HEK293 (cell line): ENCODE measurements at regions not wholly inside any gene's neighbourhood (a gene's known extent, or its start where the extent isn't known, plus 50 kb on each side); places are given as distances from the start of the nearest gene placed in this dataset.

Experiments used
- CTCF ChIA-PET: fragments of 350-600 bp; formaldehyde crosslinking; extraction: SDS; loops from one replicate; lab custom pipeline; 2021; ENCODE audit warnings: antibody characterized with exemption; lab: Yijun Ruan, JAX
- POLR2A ChIA-PET: fragments of 300-600 bp; formaldehyde crosslinking; extraction: SDS; loops from one replicate; lab custom pipeline; 2020; ENCODE audit warnings: antibody characterized with exemption, inconsistent platforms; lab: Yijun Ruan, JAX
- H3K27ac ChIP-seq: fragments of 200-500 bp; sonication (Bioruptor generic); 2 replicates; pipeline ENCODE4 v1.5.1; 2014; ENCODE audit warnings: low read depth, low read length, control low read depth, inconsistent platforms; ENCODE audit errors: extremely low read depth
- H3K36me3 ChIP-seq, 2 experiments: fragments of 200-500 bp in 1 of 2; sonication (Bioruptor generic) in 1 of 2; 1 replicate in 1 of 2; 2 replicates in 1 of 2; pipeline ENCODE4 v1.5.1; 2014 to 2017; ENCODE audit warnings: inconsistent platforms in 2 of 2, low read length in 2 of 2; ENCODE audit not compliant: control insufficient read depth in 2 of 2, insufficient read depth in 1 of 2
- H3K4me1 ChIP-seq: fragments of 200-500 bp; sonication (Bioruptor generic); 2 replicates; pipeline ENCODE4 v1.5.1; 2014; ENCODE audit warnings: mild to moderate bottlenecking, low read length, inconsistent platforms; ENCODE audit not compliant: control insufficient read depth, insufficient read depth
- H3K4me3 ChIP-seq: 2 replicates; pipeline ENCODE4 v1.5.1; 2011; ENCODE audit warnings: low read depth, mild to moderate bottlenecking, control low read depth, low read length, moderate library complexity
- H3K9me3 ChIP-seq: fragments of 200-500 bp; sonication (Bioruptor generic); 2 replicates; pipeline ENCODE4 v1.5.1; 2014; ENCODE audit warnings: low read depth, low read length, inconsistent platforms; ENCODE audit not compliant: control insufficient read depth, insufficient read depth
- GLI4 ChIP-seq: fragments of 450-650 bp; formaldehyde crosslinking; IDR thresholded peaks from 2 replicates; pipeline ENCODE4 v1.5.1; 2016; ENCODE audit warnings: missing biosample characterization, missing genetic modification characterization
- ZBTB1 ChIP-seq: fragments of 450-650 bp; formaldehyde crosslinking; IDR thresholded peaks from 2 replicates; pipeline ENCODE4 v1.5.1; 2016; ENCODE audit warnings: missing biosample characterization, missing genetic modification characterization
- ZBTB20 ChIP-seq: fragments of 450-650 bp; formaldehyde crosslinking; IDR thresholded peaks from 2 replicates; pipeline ENCODE4 v1.5.1; 2016; ENCODE audit warnings: missing biosample characterization, missing genetic modification characterization
- ZBTB8A ChIP-seq: fragments of 450-650 bp; formaldehyde crosslinking; IDR thresholded peaks from 2 replicates; pipeline ENCODE4 v1.5.1; 2016; ENCODE audit warnings: missing biosample characterization, missing genetic modification characterization
- ZNF10 ChIP-seq: fragments of 450-650 bp; formaldehyde crosslinking; IDR thresholded peaks from 2 replicates; pipeline ENCODE4 v1.5.1; 2017; ENCODE audit warnings: missing biosample characterization, missing genetic modification characterization
- ZNF311 ChIP-seq: fragments of 450-650 bp; formaldehyde crosslinking; IDR thresholded peaks from 2 replicates; pipeline ENCODE4 v1.5.1; 2017; ENCODE audit warnings: missing biosample characterization, missing genetic modification characterization, borderline replicate concordance
- ZNF544 ChIP-seq: fragments of 450-650 bp; formaldehyde crosslinking; IDR thresholded peaks from 2 replicates; pipeline ENCODE4 v1.5.0; 2017; ENCODE audit warnings: missing biosample characterization, missing genetic modification characterization
- ZNF654 ChIP-seq: fragments of 450-650 bp; formaldehyde crosslinking; IDR thresholded peaks from 2 replicates; pipeline ENCODE4 v1.5.1; 2016; ENCODE audit warnings: low read depth, missing biosample characterization, missing genetic modification characterization
- ZNF660 ChIP-seq: fragments of 450-650 bp; IDR thresholded peaks from 2 replicates; pipeline ENCODE4 v1.5.1; 2018; ENCODE audit warnings: missing biosample characterization, mild to moderate bottlenecking, missing genetic modification characterization
- ZNF701 ChIP-seq: fragments of 450-650 bp; formaldehyde crosslinking; IDR thresholded peaks from 2 replicates; pipeline ENCODE4 v1.5.1; 2016; ENCODE audit warnings: missing biosample characterization, missing genetic modification characterization
- ZNF768 ChIP-seq: fragments of 450-650 bp; formaldehyde crosslinking; IDR thresholded peaks from 2 replicates; pipeline ENCODE4 v1.5.1; 2018; ENCODE audit warnings: missing biosample characterization, mild to moderate bottlenecking, missing genetic modification characterization
- TF ChIP-seq, protein P1 (sequence below): fragments of 450-650 bp; formaldehyde crosslinking; IDR thresholded peaks from 2 replicates; pipeline ENCODE4 v1.5.1; 2016; ENCODE audit warnings: missing biosample characterization, missing genetic modification characterization
- TF ChIP-seq, protein P2 (sequence below): fragments of 450-650 bp; formaldehyde crosslinking; IDR thresholded peaks from 2 replicates; pipeline ENCODE4 v1.5.1; 2016; ENCODE audit warnings: missing biosample characterization, missing genetic modification characterization
- TF ChIP-seq, protein P3 (sequence below): fragments of 450-650 bp; formaldehyde crosslinking; IDR thresholded peaks from 2 replicates; pipeline ENCODE4 v1.5.1; 2016; ENCODE audit warnings: missing biosample characterization, missing genetic modification characterization, borderline replicate concordance

DNA sequence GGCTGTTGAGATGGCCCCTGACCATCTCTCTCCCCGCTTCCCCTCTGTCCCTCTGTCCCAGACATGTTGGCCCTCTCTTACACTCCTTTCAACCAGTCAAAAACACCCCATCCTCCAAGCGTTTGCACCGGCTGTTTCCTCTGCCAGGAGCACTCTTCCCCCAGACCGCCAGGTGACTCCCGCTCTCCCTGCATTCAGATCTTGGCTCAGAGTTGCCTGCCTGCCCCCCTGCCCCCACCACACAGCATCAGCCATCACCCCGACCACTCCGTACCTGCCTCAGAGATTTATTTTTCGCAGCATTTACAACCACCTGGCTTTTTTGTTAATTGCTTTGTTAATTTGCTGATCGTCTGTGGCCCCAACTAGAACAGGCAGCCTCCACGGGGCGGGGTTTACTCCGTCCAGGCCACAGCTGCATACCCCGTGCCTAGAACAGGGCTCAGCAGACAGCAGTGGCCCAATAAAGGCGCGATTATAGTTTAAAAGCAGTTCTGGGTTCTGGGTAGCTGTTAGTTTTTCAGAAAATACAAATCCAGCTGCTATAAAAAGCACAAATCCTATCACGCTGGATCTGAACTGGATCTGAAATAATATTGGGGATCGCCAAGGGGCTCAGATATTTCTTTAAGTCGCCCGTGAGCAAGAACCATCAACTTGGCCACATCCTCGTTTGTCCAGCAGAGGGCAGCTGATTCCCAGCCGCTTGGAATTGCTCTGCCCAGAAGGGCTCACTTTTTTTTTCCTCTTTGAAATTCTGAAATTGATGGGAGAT is 173.6 kb downstream of the IRF8 start:
- POLR2A ChIA-PET = interaction anchor here (0.7 kb wide), 2 partner anchors 28 to 445 kb away, joined by 3 to 5 read pairs; no protein-coding TSS in a partner anchor
- Histone ChIP-seq H3K9me3 (no peaks in the 10 kb centered on the region), H3K4me1 (no peaks in the 10 kb centered on the region), H3K4me3 (no peak overlapping the region), H3K27ac (no peak overlapping the region), H3K36me3 (no peaks in the 10 kb centered on the region)
- CTCF ChIA-PET = interaction anchor here (0.5 to 4.6 kb wide), 30 partner anchors 9 to 1206 kb away, joined by 3 to 64 read pairs (median 4); no protein-coding TSS in a partner anchor
- TF ChIP-seq ZBTB1 (tag by site-specific recombination) (no peak), ZNF10 (no peak), ZNF660 (tag by site-specific recombination) (0 out of 2 replicates have a peak, but pooled peaks have one; percentile 31), ZNF544 (tag by site-specific recombination) (no peak), ZBTB20 (no peak), ZNF701 (tag by site-specific recombination) (no peak), ZBTB8A (tag by site-specific recombination) (peak; percentile 45), ZNF311 (tag by site-specific recombination) (no peak), GLI4 (tag by site-specific recombination) (no peak), ZNF654 (tag by site-specific recombination) (peak; percentile 54)
- TF ChIP-seq, protein P1, sequence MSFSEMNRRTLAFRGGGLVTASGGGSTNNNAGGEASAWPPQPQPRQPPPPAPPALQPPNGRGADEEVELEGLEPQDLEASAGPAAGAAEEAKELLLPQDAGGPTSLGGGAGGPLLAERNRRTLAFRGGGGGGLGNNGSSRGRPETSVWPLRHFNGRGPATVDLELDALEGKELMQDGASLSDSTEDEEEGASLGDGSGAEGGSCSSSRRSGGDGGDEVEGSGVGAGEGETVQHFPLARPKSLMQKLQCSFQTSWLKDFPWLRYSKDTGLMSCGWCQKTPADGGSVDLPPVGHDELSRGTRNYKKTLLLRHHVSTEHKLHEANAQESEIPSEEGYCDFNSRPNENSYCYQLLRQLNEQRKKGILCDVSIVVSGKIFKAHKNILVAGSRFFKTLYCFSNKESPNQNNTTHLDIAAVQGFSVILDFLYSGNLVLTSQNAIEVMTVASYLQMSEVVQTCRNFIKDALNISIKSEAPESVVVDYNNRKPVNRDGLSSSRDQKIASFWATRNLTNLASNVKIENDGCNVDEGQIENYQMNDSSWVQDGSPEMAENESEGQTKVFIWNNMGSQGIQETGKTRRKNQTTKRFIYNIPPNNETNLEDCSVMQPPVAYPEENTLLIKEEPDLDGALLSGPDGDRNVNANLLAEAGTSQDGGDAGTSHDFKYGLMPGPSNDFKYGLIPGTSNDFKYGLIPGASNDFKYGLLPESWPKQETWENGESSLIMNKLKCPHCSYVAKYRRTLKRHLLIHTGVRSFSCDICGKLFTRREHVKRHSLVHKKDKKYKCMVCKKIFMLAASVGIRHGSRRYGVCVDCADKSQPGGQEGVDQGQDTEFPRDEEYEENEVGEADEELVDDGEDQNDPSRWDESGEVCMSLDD (tag by site-specific recombination) = no peak
- TF ChIP-seq, protein P2, sequence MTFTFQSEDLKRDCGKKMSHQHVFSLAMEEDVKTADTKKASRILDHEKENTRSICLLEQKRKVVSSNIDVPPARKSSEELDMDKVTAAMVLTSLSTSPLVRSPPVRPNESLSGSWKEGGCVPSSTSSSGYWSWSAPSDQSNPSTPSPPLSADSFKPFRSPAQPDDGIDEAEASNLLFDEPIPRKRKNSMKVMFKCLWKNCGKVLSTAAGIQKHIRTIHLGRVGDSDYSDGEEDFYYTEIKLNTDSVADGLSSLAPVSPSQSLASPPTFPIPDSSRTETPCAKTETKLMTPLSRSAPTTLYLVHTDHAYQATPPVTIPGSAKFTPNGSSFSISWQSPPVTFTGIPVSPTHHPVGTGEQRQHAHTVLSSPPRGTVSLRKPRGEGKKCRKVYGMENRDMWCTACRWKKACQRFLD (tag by site-specific recombination) = no peak

DNA sequence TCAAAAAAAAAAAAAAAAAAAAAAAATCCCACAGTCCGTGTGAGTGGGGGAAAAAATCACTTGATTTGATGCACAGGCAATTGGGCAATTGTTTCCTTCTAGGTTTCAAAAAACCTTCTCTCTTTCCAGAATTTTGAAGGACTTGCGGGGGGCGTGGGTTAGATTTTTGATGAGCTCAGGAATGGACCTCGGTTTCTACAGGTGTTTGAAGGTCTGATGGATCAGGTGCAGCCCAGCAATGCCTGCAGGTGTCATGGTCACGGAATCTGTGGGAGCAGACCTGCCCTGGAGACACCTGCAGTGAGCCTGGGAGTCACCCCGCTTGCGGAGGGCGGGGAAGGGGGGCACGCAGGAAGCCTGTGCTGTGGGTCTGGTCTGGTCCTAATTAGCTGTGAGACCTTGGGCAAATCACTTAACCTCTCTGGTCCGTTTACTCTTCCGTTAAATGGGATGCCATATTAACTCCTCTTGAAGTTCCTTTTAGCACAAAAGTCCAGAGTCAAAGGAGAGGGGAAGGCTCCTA is 174.2 kb downstream of the IRF8 start:
- no peaks in the 10 kb centered on the region for H3K36me3 ChIP-seq
- ChIA-PET POLR2A (interaction anchor here (0.7 kb wide), 1 partner anchor 445 kb away, joined by 5 read pairs; no protein-coding TSS in a partner anchor), CTCF (interaction anchor here (0.5 to 4.6 kb wide), 28 partner anchors 8 to 1207 kb away, joined by 3 to 64 read pairs (median 4); no protein-coding TSS in a partner anchor)
- H3K4me3 ChIP-seq = no peak overlapping the region
- H3K27ac ChIP-seq = no peak overlapping the region
- 0 out of 2 replicates have a peak, but pooled peaks have one; percentile 19 for TF ChIP-seq ZNF768 (tag by site-specific recombination)
- TF ChIP-seq, protein P3, sequence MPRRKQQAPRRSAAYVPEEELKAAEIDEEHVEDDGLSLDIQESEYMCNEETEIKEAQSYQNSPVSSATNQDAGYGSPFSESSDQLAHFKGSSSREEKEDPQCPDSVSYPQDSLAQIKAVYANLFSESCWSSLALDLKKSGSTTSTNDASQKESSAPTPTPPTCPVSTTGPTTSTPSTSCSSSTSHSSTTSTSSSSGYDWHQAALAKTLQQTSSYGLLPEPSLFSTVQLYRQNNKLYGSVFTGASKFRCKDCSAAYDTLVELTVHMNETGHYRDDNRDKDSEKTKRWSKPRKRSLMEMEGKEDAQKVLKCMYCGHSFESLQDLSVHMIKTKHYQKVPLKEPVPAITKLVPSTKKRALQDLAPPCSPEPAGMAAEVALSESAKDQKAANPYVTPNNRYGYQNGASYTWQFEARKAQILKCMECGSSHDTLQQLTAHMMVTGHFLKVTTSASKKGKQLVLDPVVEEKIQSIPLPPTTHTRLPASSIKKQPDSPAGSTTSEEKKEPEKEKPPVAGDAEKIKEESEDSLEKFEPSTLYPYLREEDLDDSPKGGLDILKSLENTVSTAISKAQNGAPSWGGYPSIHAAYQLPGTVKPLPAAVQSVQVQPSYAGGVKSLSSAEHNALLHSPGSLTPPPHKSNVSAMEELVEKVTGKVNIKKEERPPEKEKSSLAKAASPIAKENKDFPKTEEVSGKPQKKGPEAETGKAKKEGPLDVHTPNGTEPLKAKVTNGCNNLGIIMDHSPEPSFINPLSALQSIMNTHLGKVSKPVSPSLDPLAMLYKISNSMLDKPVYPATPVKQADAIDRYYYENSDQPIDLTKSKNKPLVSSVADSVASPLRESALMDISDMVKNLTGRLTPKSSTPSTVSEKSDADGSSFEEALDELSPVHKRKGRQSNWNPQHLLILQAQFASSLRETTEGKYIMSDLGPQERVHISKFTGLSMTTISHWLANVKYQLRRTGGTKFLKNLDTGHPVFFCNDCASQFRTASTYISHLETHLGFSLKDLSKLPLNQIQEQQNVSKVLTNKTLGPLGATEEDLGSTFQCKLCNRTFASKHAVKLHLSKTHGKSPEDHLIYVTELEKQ (tag by site-specific recombination) = no peak
- H3K4me1 ChIP-seq = no peaks in the 10 kb centered on the region
- H3K9me3 ChIP-seq = no peaks in the 10 kb centered on the region
